DND-41 (cell line): ENCODE measurements at regions not wholly inside any gene's neighbourhood (a gene's known extent, or its start where the extent isn't known, plus 50 kb on each side); places are given as distances from the start of the nearest gene placed in this dataset.

ENCODE experiments used
- EZH2 ChIP-seq: IDR thresholded peaks from 3 replicates; pipeline ENCODE4 v1.6.1; 2012; ENCODE audit warnings: borderline replicate concordance, low read depth, mild to moderate bottlenecking, moderate library complexity, low read length, inconsistent platforms; ENCODE audit not compliant: severe bottlenecking
- TF ChIP-seq, protein P1 (sequence below): IDR thresholded peaks from 2 replicates; pipeline ENCODE4 v1.5.1; 2012; ENCODE audit warnings: borderline replicate concordance, low read length, moderate library complexity, mild to moderate bottlenecking; ENCODE audit not compliant: poor library complexity, severe bottlenecking; ENCODE audit errors: extremely low read depth

GRCh38 chr16:56120447-56121155 lies 70.7 kb upstream of the GNAO1 start:
- TF ChIP-seq, protein P1, sequence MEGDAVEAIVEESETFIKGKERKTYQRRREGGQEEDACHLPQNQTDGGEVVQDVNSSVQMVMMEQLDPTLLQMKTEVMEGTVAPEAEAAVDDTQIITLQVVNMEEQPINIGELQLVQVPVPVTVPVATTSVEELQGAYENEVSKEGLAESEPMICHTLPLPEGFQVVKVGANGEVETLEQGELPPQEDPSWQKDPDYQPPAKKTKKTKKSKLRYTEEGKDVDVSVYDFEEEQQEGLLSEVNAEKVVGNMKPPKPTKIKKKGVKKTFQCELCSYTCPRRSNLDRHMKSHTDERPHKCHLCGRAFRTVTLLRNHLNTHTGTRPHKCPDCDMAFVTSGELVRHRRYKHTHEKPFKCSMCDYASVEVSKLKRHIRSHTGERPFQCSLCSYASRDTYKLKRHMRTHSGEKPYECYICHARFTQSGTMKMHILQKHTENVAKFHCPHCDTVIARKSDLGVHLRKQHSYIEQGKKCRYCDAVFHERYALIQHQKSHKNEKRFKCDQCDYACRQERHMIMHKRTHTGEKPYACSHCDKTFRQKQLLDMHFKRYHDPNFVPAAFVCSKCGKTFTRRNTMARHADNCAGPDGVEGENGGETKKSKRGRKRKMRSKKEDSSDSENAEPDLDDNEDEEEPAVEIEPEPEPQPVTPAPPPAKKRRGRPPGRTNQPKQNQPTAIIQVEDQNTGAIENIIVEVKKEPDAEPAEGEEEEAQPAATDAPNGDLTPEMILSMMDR, result no peak
- no peak for TF ChIP-seq EZH2
